Mammary epithelial cell (primary cell): ENCODE measurements at regions not wholly inside any gene's neighbourhood (a gene's known extent, or its start where the extent isn't known, plus 50 kb on each side); places are given as distances from the start of the nearest gene placed in this dataset.

Experiments
- CTCF ChIP-seq, 2 donors: IDR thresholded peaks in 1 of 2; conservative IDR thresholded peaks in 1 of 2; 2 replicates each; pipeline ENCODE4 v1.5.1; 2011 to 2012; ENCODE audit warnings: inconsistent platforms in 2 of 2, low read length in 2 of 2, mild to moderate bottlenecking in 2 of 2, control low read depth in 1 of 2, low read depth in 1 of 2; ENCODE audit not compliant: insufficient read depth in 1 of 2; ENCODE audit errors: extremely low read depth in 1 of 2
- EZH2 ChIP-seq: IDR thresholded peaks from 2 replicates; pipeline ENCODE4 v1.6.1; 2012; ENCODE audit warnings: low read length, inconsistent platforms, borderline replicate concordance

DNA sequence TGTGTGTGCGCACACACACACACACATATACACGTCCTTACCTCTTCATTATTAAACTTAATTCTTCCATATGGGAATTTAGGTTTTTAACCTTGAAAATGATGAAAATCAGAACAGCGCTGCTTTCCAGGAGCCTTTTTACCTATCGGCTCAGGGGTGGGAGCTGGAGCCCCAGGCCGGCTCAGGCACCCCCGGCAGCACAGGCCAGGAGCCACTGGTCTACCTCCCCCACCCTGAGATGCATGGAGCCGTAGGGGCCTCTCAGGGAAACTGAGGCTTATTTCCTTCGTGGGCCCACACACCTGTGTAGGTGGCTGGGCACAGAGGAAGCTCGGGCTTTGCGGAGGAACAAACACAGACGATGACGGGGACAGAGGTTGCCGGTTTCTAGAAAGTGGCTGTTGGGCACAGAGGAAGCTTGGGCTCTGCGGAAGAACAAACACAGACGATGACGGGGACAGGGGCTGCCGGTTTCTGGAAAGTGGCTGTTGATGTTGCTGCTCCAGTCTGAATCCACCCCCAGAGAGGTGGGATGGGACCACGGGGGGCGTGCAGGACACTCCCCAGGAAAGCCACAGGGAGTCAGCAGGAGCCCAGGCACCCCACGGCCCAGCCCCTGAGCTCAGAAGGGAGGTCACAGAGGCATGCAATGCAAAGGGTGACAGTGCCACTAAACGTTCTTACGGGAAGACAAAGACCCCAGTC is 149.4 kb downstream of the BRD1 start:
- TF ChIP-seq CTCF (conservative IDR thresholded peaks at IDR 0.05 in 1 of 2, IDR thresholded peaks at IDR 0.05 in 1 of 2; ENCODE audit: extremely low read depth in 1 of 2, insufficient read depth in 1 of 2, low read depth in 1 of 2, low read length in 2 of 2) = no peak
- no peak for TF ChIP-seq EZH2
